Activated naive CD8-positive, alpha-beta T cell treated with anti-CD3 and anti-CD28 coated beads, Interleukin-2, amount 50 U/mL, for 24 hours (primary cell): ENCODE measurements at regions not wholly inside any gene's neighbourhood (a gene's known extent, or its start where the extent isn't known, plus 50 kb on each side); places are given as distances from the start of the nearest gene placed in this dataset.

Experiments used
- ATAC-seq: fragments of 150-1000 bp; cut with Tn5 transposase; one replicate; pipeline ENCODE4 v1.10.0; 2021
- DNase-seq: peaks from one replicate; pipeline ENCODE4 v3.0.0; 2021
- H3K27ac Mint-ChIP-seq: one replicate; pipeline ENCODE4 v1.8.0; 2021; ENCODE audit warnings: mild to moderate bottlenecking, mixed read lengths
- H3K27me3 Mint-ChIP-seq: one replicate; pipeline ENCODE4 v1.8.0; 2021; ENCODE audit warnings: mixed read lengths
- H3K36me3 Mint-ChIP-seq: one replicate; pipeline ENCODE4 v1.8.0; 2021; ENCODE audit warnings: low read depth, mixed read lengths
- H3K4me1 Mint-ChIP-seq: one replicate; pipeline ENCODE4 v1.8.0; 2021; ENCODE audit warnings: mixed read lengths
- H3K4me3 Mint-ChIP-seq: one replicate; pipeline ENCODE4 v1.8.0; 2021; ENCODE audit warnings: mild to moderate bottlenecking, moderate library complexity, mixed read lengths
- H3K9me3 Mint-ChIP-seq: one replicate; pipeline ENCODE4 v1.8.0; 2021; ENCODE audit warnings: mixed read lengths

DNA sequence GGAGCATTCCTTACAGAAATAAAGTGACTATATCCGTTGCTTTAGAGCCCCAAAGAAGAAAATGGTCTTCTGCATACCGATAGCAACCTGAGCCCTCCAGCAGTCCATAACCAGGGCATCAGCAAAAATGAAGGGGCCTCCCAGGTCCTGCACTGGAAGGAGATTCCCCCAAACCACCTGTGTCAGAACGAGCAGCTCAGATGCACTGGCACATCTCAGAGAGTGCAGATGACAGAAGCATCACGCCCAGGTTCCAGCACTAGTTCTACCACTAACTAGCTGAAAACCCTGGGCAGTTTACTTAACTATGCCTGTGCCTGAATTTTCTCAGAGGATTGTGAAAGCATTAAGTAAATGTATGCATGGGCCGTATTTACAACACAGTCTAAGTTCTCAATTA is 466.7 kb upstream of the MYT1L start:
- H3K36me3 Mint-ChIP-seq: no peaks in the 10 kb centered on the region
- no peaks in the 10 kb centered on the region for H3K27me3 Mint-ChIP-seq
- DNase-seq (no peak), ATAC-seq (no peak)
- H3K4me1 Mint-ChIP-seq: no peaks in the 10 kb centered on the region
- H3K4me3 Mint-ChIP-seq: no peak overlapping the region
- H3K27ac Mint-ChIP-seq: no peak overlapping the region
- peaks cover 5% of the 10 kb centered on the region for H3K9me3 Mint-ChIP-seq

DNA sequence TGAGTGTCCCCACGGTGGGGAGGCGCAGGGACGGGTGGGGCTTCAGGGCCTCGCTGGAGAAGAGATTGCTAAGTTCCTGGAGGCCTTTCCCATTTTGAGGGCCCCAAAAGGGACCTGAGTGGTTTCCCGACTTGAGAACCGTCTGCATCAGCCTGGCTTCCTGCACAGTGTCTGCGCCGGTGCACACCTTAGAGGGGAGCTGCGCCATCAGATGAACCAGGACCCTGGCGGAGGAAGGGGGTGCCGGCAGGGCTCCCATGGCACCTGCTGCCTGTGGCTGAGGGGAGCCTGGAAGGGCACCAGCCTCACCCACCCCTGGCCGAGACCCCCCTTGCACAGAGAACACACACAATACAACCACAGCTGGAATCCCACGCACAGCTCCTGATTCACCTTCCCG is 465.1 kb upstream of the MYT1L start:
- no peaks in the 10 kb centered on the region for H3K27me3 Mint-ChIP-seq
- ATAC-seq: no peak
- no peak for DNase-seq
- no peaks in the 10 kb centered on the region for H3K36me3 Mint-ChIP-seq
- no peak overlapping the region for H3K4me3 Mint-ChIP-seq
- no peaks in the 10 kb centered on the region for H3K4me1 Mint-ChIP-seq
- H3K9me3 Mint-ChIP-seq: no peaks in the 10 kb centered on the region
- H3K27ac Mint-ChIP-seq: no peak overlapping the region

DNA sequence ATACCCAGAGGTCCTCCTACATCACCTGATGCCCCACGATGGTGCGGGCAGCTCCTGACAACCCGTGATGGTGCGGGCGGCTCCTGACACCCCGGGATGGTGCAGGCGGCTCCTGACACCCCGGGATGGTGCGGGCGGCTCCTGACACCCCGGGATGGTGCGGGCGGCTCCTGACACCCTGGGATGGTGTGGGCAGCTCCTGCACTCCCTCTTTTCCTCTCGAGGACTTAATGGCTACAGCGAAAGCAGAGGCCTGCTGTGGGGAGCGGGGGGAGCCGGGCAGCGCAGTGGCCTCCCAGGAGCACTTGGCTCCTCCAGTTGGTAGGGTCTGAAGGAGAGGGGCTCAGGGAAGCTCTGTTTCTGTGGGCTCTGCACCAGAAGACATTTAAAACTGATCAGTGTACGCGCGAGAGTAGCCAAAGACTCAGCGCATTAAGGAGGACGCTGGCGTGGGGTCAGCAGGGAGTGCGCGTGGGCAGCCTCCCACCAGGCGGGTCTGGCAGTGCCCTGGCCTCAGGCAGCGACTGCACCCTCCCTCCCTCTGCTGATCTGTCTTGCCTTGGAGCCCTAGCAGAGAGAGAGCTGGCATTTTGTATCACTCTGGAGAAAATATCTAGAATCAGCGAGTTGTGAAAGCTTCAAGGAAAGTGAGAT is 464.5 kb upstream of the MYT1L start:
- Mint-ChIP-seq H3K27me3 (no peaks in the 10 kb centered on the region), H3K9me3 (no peaks in the 10 kb centered on the region), H3K27ac (no peak overlapping the region), H3K36me3 (no peaks in the 10 kb centered on the region), H3K4me3 (no peak overlapping the region), H3K4me1 (no peaks in the 10 kb centered on the region)
- DNase-seq (no peak), ATAC-seq (no peak)

DNA sequence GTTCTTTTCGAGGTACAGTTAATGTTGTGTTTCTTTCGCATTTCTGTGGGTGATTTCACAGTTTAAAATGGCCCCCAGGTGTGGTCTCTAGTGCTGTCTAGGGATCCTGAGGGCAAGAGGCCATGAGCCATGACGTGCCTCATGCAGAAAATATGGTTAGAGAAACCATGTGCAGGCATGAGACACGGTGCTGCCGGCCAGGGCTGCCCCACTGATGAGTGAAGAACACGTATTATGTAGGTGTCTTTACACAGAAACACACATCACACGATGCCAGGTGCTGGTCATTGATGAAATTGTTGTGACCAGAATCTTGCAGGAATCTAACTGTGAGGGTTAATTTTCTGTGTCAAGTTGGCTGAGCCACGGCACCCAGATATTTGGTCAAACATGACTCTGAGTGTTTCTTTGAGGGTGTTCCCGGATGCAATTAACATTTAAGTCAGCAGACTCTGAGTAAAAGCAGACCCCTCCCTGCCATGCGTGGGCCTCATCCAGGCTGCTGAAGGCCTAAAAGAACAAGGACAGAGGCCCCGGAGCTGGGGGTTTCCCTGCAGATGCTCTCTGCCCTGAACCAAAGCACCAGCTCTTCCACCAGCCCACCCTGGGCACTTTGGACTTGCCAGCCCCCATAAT is 463.0 kb upstream of the MYT1L start:
- H3K27ac Mint-ChIP-seq: no peak overlapping the region
- no peak overlapping the region for H3K4me3 Mint-ChIP-seq
- ATAC-seq (no peak), DNase-seq (no peak)
- H3K36me3 Mint-ChIP-seq: no peaks in the 10 kb centered on the region
- no peaks in the 10 kb centered on the region for H3K9me3 Mint-ChIP-seq
- H3K4me1 Mint-ChIP-seq: no peaks in the 10 kb centered on the region
- peaks cover 2% of the 10 kb centered on the region for H3K27me3 Mint-ChIP-seq

DNA sequence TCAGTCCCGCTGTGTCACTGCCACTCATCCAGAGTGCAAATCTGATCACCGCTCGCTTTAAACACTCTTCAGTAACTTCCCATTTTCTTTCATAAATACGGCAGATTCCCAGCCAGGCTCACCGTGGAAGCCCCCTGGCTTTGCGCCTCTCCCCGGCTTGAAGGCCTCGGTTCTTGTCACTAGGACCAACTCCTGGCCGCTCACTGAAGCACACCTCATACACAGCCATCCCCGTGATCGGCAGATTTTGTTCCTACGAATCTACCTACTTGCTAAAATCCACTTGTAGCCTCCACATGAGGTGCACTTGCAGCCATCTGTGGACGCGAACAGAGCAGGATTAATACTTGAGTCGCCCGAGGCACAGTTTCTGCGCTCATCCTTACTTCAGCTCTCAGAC is 462.4 kb upstream of the MYT1L start:
- no peaks in the 10 kb centered on the region for H3K4me1 Mint-ChIP-seq
- no peaks in the 10 kb centered on the region for H3K9me3 Mint-ChIP-seq
- H3K27me3 Mint-ChIP-seq: peaks cover 2% of the 10 kb centered on the region
- H3K4me3 Mint-ChIP-seq: no peak overlapping the region
- no peak for DNase-seq
- ATAC-seq: no peak
- no peak overlapping the region for H3K27ac Mint-ChIP-seq
- no peaks in the 10 kb centered on the region for H3K36me3 Mint-ChIP-seq

DNA sequence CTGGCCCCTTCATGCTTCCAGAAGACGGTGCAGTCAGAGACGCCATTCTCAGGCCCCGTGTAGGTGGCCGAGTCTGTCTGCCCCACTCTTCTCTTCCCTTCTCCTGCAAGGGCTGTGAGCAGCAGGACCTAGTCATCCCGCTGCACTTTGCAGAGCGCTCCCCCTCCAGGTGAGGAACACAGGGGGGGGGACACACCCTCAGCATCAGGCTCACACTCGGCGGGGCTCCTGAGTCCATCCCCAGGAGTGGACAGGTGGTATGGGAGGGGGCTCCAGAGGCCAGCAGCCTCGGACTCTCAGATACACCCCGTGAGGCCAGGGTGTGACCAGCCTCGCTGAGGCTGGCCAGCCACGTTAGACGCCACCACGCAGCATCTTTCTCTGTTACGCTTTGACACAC is 460.5 kb upstream of the MYT1L start:
- H3K27me3 Mint-ChIP-seq: peaks cover 2% of the 10 kb centered on the region
- no peaks in the 10 kb centered on the region for H3K36me3 Mint-ChIP-seq
- ATAC-seq: no peak
- no peaks in the 10 kb centered on the region for H3K9me3 Mint-ChIP-seq
- no peak for DNase-seq
- H3K4me1 Mint-ChIP-seq: no peaks in the 10 kb centered on the region
- no peak overlapping the region for H3K27ac Mint-ChIP-seq
- no peak overlapping the region for H3K4me3 Mint-ChIP-seq

DNA sequence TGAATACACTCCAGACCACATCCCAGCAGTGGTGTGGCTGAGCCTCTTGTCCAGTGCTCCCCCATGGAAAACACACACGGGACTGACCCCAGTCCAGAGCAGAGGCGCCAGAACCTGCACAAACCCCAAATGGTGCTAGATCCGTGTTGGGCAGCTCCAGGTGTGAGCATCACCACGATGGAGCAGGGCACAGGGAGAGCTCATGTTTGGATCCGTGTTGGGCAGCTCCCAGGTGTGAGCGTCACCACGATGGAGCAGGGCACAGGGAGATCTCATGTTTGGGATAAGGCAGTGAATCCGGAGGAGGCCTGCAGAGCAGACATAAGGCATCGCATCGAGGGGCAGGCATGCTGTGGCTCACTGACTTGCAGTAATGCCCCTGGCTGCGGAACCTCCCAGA is 460.0 kb upstream of the MYT1L start:
- H3K36me3 Mint-ChIP-seq: no peaks in the 10 kb centered on the region
- H3K27ac Mint-ChIP-seq: no peak overlapping the region
- H3K4me1 Mint-ChIP-seq: no peaks in the 10 kb centered on the region
- H3K4me3 Mint-ChIP-seq: no peak overlapping the region
- ATAC-seq: no peak
- no peaks in the 10 kb centered on the region for H3K9me3 Mint-ChIP-seq
- H3K27me3 Mint-ChIP-seq: peaks cover 2% of the 10 kb centered on the region
- DNase-seq: no peak

DNA sequence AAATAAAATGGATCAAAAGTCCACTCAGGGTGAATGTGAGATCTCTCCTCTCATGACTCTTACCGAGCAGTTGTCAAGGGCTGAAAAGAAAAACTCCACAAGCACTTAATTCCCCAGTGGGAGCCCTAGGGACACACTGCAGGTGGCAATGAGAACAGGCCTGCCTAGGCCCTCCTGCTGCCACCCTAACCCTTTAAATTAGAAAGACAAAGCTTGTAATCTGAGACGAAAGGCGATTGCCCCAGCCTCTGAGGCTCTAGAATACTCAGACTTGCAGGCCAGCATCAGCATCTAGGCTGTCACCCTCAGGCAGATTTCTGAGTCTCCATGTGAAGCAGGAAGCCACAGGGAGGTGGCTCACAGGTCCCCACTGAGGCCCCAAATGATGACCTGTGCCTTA is 457.0 kb upstream of the MYT1L start:
- DNase-seq: no peak
- no peaks in the 10 kb centered on the region for H3K4me1 Mint-ChIP-seq
- H3K4me3 Mint-ChIP-seq: no peak overlapping the region
- no peaks in the 10 kb centered on the region for H3K36me3 Mint-ChIP-seq
- peaks cover 4% of the 10 kb centered on the region for H3K27me3 Mint-ChIP-seq
- no peak for ATAC-seq
- no peak overlapping the region for H3K27ac Mint-ChIP-seq
- H3K9me3 Mint-ChIP-seq: peaks cover 5% of the 10 kb centered on the region

DNA sequence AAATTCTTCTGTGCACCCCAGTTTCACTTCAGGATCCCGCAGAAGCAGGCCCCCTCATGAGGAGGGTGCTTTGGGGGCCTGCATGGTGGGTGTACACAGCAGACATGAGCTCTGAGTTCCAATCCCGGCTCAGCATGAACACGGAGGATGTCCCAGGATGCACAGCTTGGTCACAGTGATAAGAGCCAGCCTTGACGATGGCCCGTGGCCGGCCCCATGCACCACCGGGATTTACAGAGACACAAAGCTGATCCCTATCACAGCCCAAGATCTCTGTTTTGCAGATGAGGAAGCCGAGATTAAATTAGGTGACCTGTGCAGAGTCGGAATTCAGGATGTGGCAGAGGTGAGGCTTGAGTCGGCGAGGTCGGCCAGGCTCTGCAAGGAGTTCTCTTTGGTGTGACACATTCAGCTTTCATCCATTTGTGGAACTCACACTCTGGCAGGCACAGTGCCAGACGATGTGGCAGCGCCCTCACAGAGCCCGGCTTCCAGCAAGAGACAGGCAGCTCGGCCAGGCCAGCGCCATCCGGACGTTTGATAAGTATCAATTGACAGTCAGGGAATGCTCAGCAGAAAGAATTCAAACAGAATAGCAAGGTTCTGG is 456.3 kb upstream of the MYT1L start:
- Mint-ChIP-seq H3K27me3 (peaks cover 4% of the 10 kb centered on the region), H3K36me3 (no peaks in the 10 kb centered on the region), H3K4me1 (no peaks in the 10 kb centered on the region), H3K9me3 (peaks cover 5% of the 10 kb centered on the region), H3K4me3 (no peak overlapping the region), H3K27ac (no peak overlapping the region)
- DNase-seq (no peak), ATAC-seq (no peak)

DNA sequence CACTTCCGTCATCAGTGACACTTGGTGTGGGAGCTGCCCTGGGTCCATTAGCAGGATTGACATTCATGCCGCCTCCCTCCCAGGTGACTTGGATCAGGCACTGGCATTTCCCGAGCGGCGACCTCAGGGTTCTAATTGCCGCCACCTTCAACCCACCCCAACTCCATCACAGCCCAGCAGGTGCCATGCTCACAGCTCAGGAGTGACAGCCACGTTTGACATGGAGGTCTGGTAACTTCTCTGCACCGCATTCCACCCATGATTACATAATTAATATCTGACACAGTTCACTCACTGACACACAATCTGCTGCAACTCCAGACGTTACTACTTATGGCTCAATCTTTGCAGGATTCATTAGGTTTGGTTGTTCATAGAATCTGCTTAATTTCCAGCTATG is 450.9 kb upstream of the MYT1L start:
- H3K9me3 Mint-ChIP-seq: peaks cover 14% of the 10 kb centered on the region
- DNase-seq (no peak), ATAC-seq (no peak)
- no peak overlapping the region for H3K4me3 Mint-ChIP-seq
- H3K27ac Mint-ChIP-seq: no peak overlapping the region
- H3K36me3 Mint-ChIP-seq: no peaks in the 10 kb centered on the region
- no peaks in the 10 kb centered on the region for H3K4me1 Mint-ChIP-seq
- H3K27me3 Mint-ChIP-seq: peaks cover 2% of the 10 kb centered on the region

DNA sequence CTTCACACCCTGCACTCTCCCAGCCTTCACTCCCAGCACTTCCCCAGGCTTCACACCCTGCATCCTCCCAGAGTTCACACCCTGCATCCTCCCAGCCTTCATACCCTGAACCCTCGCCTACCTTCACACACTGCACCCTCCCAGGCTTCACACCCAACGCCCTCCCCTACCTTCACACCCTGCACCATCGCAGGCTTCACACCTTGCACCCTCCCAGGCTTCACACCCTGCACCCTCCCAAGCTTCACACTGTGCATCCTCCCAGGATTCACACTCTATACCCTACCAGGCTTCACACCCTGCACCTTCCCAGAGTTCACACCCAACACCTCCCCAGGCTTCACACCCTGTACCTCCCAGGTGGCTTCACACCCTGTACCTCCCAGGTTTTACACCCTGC is 448.7 kb upstream of the MYT1L start:
- Mint-ChIP-seq H3K4me1 (no peaks in the 10 kb centered on the region), H3K27ac (no peak overlapping the region), H3K4me3 (no peak overlapping the region), H3K27me3 (peaks cover 2% of the 10 kb centered on the region), H3K9me3 (peaks cover 14% of the 10 kb centered on the region), H3K36me3 (no peaks in the 10 kb centered on the region)
- no peak for ATAC-seq
- DNase-seq: no peak

DNA sequence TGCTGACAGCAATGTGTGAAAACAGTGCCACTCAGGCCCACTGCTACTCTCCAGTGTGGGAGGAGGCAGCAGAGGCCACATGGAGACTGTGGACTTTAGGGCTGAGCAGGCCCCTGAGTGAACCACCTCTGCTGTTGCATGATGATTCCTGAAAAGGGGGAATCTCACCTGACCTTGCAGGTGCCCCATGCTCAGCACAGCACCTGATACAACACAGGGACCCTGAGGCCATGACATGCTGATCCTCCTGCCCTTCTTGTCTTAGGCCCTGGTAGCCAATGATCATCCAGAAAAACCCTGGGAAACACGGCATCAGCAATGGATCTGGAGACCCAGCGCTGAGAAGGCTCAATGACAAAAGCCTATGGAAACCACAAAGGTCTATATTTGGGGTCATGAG is 446.8 kb upstream of the MYT1L start:
- Mint-ChIP-seq H3K4me3 (no peak overlapping the region), H3K9me3 (peaks cover 9% of the 10 kb centered on the region), H3K36me3 (no peaks in the 10 kb centered on the region), H3K27ac (no peak overlapping the region), H3K4me1 (no peaks in the 10 kb centered on the region), H3K27me3 (no peaks in the 10 kb centered on the region)
- ATAC-seq (no peak), DNase-seq (no peak)

DNA sequence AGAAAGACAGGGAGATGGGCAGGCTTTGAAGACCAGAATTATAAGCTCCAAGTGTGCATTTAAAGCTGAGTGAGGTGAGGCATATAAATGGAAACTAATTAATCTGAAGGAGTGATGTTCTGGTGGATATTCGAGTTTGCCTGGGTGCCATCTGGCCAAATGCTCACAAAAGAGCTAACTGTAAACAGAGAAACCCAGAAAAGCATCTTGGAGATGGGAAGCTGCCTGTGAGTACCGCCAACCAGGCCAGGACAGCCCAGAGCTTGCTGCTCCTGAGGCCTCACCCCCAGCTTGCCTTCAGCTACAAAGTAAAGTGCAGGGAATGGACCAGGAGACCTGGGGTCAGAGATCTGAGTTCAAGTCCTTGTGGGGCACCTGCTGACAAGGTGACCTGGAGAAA is 446.1 kb upstream of the MYT1L start:
- peaks cover 9% of the 10 kb centered on the region for H3K9me3 Mint-ChIP-seq
- no peak overlapping the region for H3K27ac Mint-ChIP-seq
- H3K4me1 Mint-ChIP-seq: no peaks in the 10 kb centered on the region
- no peaks in the 10 kb centered on the region for H3K36me3 Mint-ChIP-seq
- no peak overlapping the region for H3K4me3 Mint-ChIP-seq
- no peak for ATAC-seq
- no peaks in the 10 kb centered on the region for H3K27me3 Mint-ChIP-seq
- DNase-seq: no peak

DNA sequence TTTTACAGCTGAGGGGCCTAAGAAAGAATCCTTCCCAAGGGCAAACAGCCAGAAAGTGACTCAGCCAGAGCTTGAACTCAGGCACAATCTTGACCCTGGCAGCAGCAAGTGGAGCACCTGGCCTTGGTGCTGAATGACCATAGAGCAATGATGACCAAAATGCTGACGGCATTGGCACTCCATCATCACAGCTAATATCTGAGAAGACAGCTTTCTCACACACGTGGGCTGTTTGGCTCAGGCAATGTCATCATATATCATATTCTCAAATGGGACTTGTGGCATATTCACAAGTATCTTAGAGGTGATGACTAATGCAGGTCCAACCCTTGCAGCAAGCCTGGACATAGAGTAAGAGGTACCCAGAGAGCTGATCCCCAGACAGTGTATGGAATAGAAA is 443.9 kb upstream of the MYT1L start:
- Mint-ChIP-seq H3K4me3 (no peak overlapping the region), H3K27ac (no peak overlapping the region), H3K9me3 (peaks cover 4% of the 10 kb centered on the region), H3K27me3 (no peaks in the 10 kb centered on the region), H3K36me3 (no peaks in the 10 kb centered on the region), H3K4me1 (no peaks in the 10 kb centered on the region)
- ATAC-seq: no peak
- no peak for DNase-seq

DNA sequence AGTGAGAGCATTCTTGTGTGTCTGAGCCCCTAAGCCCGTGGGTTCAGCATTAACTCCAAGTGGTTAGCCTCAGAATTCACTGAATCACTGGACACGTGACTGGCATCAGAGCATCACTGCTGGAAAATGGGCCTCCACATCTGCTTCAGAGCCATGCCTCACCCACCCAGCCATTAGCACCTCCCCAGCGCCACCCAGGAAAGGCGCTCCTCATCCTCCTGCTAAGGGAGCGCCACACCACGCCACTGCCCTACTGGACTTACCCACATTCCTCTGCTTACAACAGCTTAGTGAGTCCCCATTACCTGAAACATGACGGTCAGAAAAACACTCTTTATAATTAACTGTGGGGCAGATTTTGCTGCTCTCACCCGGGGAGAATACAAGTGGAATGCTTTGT is 442.6 kb upstream of the MYT1L start:
- no peaks in the 10 kb centered on the region for H3K36me3 Mint-ChIP-seq
- H3K27me3 Mint-ChIP-seq: no peaks in the 10 kb centered on the region
- no peak for ATAC-seq
- no peaks in the 10 kb centered on the region for H3K9me3 Mint-ChIP-seq
- H3K4me1 Mint-ChIP-seq: no peaks in the 10 kb centered on the region
- no peak overlapping the region for H3K4me3 Mint-ChIP-seq
- H3K27ac Mint-ChIP-seq: no peak overlapping the region
- DNase-seq: no peak
